ENCODE measurements at regions not wholly inside any gene's neighbourhood (a gene's known extent, or its start where the extent isn't known, plus 50 kb on each side); places are given as distances from the start of the nearest gene placed in this dataset.
"Not testable (repeated sequence)": the region's sequence is repeated elsewhere in the genome, so short reads cannot be mapped to it uniquely, and the experiment has no call there.

- no peak for DNase-seq
These were observed 72.2 kb downstream of the CRLF2 start for GRCh38 chrX:1140236-1140681.

GRCh38 chrX:1139185-1139500 is 73.3 kb downstream of the CRLF2 start:
- DNase-seq, result no peak

- DNase-seq, result no peak
These were observed 73.8 kb downstream of the CRLF2 start for GRCh38 chrX:1138476-1139184.

- no peak for DNase-seq
These were observed 74.9 kb downstream of the CRLF2 start for GRCh38 chrX:1137531-1137930.

- DNase-seq, result not testable (repeated sequence)
These were observed 75.9 kb downstream of the CRLF2 start for GRCh38 chrX:1136582-1136981.

- no peak for DNase-seq
These were observed 77.5 kb downstream of the CRLF2 start for GRCh38 chrX:1134976-1135375.

GRCh38 chrX:1134156-1134555 is 78.3 kb downstream of the CRLF2 start:
- no peak for DNase-seq

- DNase-seq, result no peak
These were observed 85.7 kb downstream of the CRLF2 start for GRCh38 chrX:1126738-1127137.

- DNase-seq, result no peak
These were observed 87.9 kb downstream of the CRLF2 start for GRCh38 chrX:1124531-1124930.

GRCh38 chrX:1122851-1123250 is 89.6 kb downstream of the CRLF2 start:
- DNase-seq, result not testable (repeated sequence)

- DNase-seq, result no peak
These were observed 93.2 kb downstream of the CRLF2 start for GRCh38 chrX:1119275-1119674.

- DNase-seq, result no peak
These were observed 93.8 kb downstream of the CRLF2 start for GRCh38 chrX:1118572-1119199.

- not testable (repeated sequence) for DNase-seq
These were observed 97.0 kb downstream of the CRLF2 start for GRCh38 chrX:1115411-1115810.

- no peak for DNase-seq
These were observed 100.1 kb downstream of the CRLF2 start for GRCh38 chrX:1112321-1112720.

GRCh38 chrX:1111601-1112300 is 100.7 kb downstream of the CRLF2 start:
- DNase-seq, result no peak

GRCh38 chrX:1109580-1110119 is 102.8 kb downstream of the CRLF2 start:
- no peak for DNase-seq

GRCh38 chrX:1108501-1109445 is 103.7 kb downstream of the CRLF2 start:
- DNase-seq, result no peak

GRCh38 chrX:1106478-1107210 is 105.8 kb downstream of the CRLF2 start:
- no peak for DNase-seq

- DNase-seq, result no peak
These were observed 106.6 kb downstream of the CRLF2 start for GRCh38 chrX:1105671-1106419.

GRCh38 chrX:1105031-1105430 is 107.4 kb downstream of the CRLF2 start:
- not testable (repeated sequence) for DNase-seq

- DNase-seq, result no peak
These were observed 109.1 kb downstream of the CRLF2 start for GRCh38 chrX:1103360-1103759.

Data from activated CD4-positive, alpha-beta T cell treated with anti-CD3 and anti-CD28 coated beads, Interleukin-2, amount 50 U/mL, for 4 hours (primary cell).